ENCODE measurements at regions not wholly inside any gene's neighbourhood (a gene's known extent, or its start where the extent isn't known, plus 50 kb on each side); places are given as distances from the start of the nearest gene placed in this dataset.

DNA sequence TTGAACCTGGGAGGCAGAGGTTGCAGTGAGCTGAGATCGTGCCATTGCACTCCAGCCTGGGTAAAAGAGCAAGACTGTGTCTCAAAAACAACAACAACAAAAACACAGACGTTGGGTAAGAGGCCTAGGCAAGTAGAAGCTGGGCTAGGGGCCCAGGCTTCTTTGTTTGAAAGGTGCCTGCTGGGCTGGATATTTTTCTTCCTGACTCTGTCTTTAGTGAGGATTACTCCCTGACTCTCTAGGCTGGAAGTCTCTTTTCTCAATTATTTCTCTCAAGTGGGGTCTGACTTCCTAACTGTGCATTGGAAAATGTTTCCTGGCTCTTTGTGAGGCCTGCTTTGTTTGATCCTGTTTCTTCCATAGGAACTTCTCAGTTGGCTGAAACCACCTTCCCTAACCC is 76.5 kb upstream of the DTNBP1 start:
- TF ChIP-seq CTCF (IDR thresholded peaks at IDR 0.05), result no peak
- no peak for TF ChIP-seq POLR2A (IDR thresholded peaks at IDR 0.05)

Measured in right lobe of liver (tissue), 4 donors.